ENCODE measurements at regions not wholly inside any gene's neighbourhood (a gene's known extent, or its start where the extent isn't known, plus 50 kb on each side); places are given as distances from the start of the nearest gene placed in this dataset.
A peak's percentile ranks its signal among the peaks of the same experiment; 100 is the strongest.

GRCh38 chr1:189606047-189606446 is 871.6 kb downstream of the BRINP3 start:
- no peak for ATAC-seq
- WGBS (ENCODE audit: missing lambda C conversion rate): 84% methylated on average over 6 of the region's 6 CpGs
- H3K4me3 ChIP-seq: no peak overlapping the region
- H3K4me1 ChIP-seq: peaks cover 31% of the 10 kb centered on the region
- peak; percentile 73 for FAIRE-seq
- TF ChIP-seq NPAS2 (CRISPR knock-in tag; IDR thresholded peaks at IDR 0.05; ENCODE audit: borderline replicate concordance): no peak
- TF ChIP-seq ZC3H11A (IDR thresholded peaks at IDR 0.05): no peak
- TF ChIP-seq BCL3 (IDR thresholded peaks at IDR 0.05): no peak
- TF ChIP-seq CHD2 (IDR thresholded peaks at IDR 0.05; ENCODE audit: low read length, partially characterized antibody): no peak
- TF ChIP-seq ELK1 (IDR thresholded peaks at IDR 0.05; ENCODE audit: low read depth, low read length): no peak
- no peak for TF ChIP-seq NR3C1 (IDR thresholded peaks at IDR 0.05)
- no peak for TF ChIP-seq ZFP36 (IDR thresholded peaks at IDR 0.05; ENCODE audit: borderline replicate concordance, partially characterized antibody)
- TF ChIP-seq RFX5 (IDR thresholded peaks at IDR 0.05): no peak
- TF ChIP-seq EHF (CRISPR knock-in tag; IDR thresholded peaks at IDR 0.05): no peak
- no peak for TF ChIP-seq CEBPB (IDR thresholded peaks at IDR 0.05)
- TF ChIP-seq POLR2A (IDR thresholded peaks at IDR 0.05; ENCODE audit: low read length): no peak
- TF ChIP-seq KDM5A (IDR thresholded peaks at IDR 0.05): no peak
- TF ChIP-seq RNF2 (IDR thresholded peaks at IDR 0.05; ENCODE audit: borderline replicate concordance, low read depth): no peak
- TF ChIP-seq CHD4 (IDR thresholded peaks at IDR 0.05; ENCODE audit: borderline replicate concordance): no peak
- peak overlapping the region; percentile 67 to 80 for H3K27ac ChIP-seq
- peak overlapping the region; percentile 78; the same call in 2 of the 3 replicates for H3K4me2 ChIP-seq
- POLR2A ChIA-PET: no interaction called here
- no peak for DNase-seq (ENCODE audit: low read depth in 1 of 2, low spot score in 1 of 2)
- 0 out of 3 replicates have a peak, but pooled peaks cover 3% of the 10 kb centered on the region for H3K9me3 ChIP-seq
- CTCF ChIA-PET: no interaction called here

GRCh38 chr1:189606795-189607476 is 870.7 kb downstream of the BRINP3 start:
- ATAC-seq (peak; percentile 91 to 94), DNase-seq (ENCODE audit: low read depth in 1 of 2, low spot score in 1 of 2) (peak; percentile 13 to 92), FAIRE-seq (peak; percentile 97)
- ChIA-PET POLR2A (no interaction called here), CTCF (no interaction called here)
- peak overlapping the region; percentile 78 for H3K4me2 ChIP-seq
- H3K9me3 ChIP-seq: 0 out of 3 replicates have a peak, but pooled peaks cover 3% of the 10 kb centered on the region
- H3K4me1 ChIP-seq: peaks cover 31% of the 10 kb centered on the region
- 24% methylated on average over 2 of the region's 2 CpGs for WGBS (ENCODE audit: missing lambda C conversion rate)
- peak overlapping the region; percentile 61 to 80; a peak in 5 of 6 replicates for H3K27ac ChIP-seq
- H3K4me3 ChIP-seq: no peak overlapping the region
- TF ChIP-seq ESRRA (IDR thresholded peaks at IDR 0.05; ENCODE audit: borderline replicate concordance, low read length): no peak
- no peak for TF ChIP-seq HMGXB4 (CRISPR knock-in tag; IDR thresholded peaks at IDR 0.05; ENCODE audit: borderline replicate concordance)
- TF ChIP-seq E2F6 (IDR thresholded peaks at IDR 0.05; ENCODE audit: borderline replicate concordance, low read depth): no peak
- no peak for TF ChIP-seq BHLHE40 (IDR thresholded peaks at IDR 0.05; ENCODE audit: low read depth, low read length)
- no peak for TF ChIP-seq ZNF302 (CRISPR knock-in tag; IDR thresholded peaks at IDR 0.05)
- no peak for TF ChIP-seq POLR2AphosphoS2 (conservative IDR thresholded peaks at IDR 0.05; ENCODE audit: low read length)
- TF ChIP-seq CBX2 (IDR thresholded peaks at IDR 0.05; ENCODE audit: borderline replicate concordance, low read depth): no peak
- TF ChIP-seq BCL3 (IDR thresholded peaks at IDR 0.05): peak; percentile 34; the same call in 1 of the 3 replicates
- no peak for TF ChIP-seq EHF (CRISPR knock-in tag; IDR thresholded peaks at IDR 0.05)
- no peak for TF ChIP-seq HEYL (CRISPR knock-in tag; IDR thresholded peaks at IDR 0.05)
- TF ChIP-seq RNF2 (IDR thresholded peaks at IDR 0.05; ENCODE audit: borderline replicate concordance, low read depth): no peak
- no peak for TF ChIP-seq MYC (IDR thresholded peaks at IDR 0.05; ENCODE audit: borderline replicate concordance, low read length)
- TF ChIP-seq PHF8 (IDR thresholded peaks at IDR 0.05; ENCODE audit: borderline replicate concordance, low read depth): no peak
- no peak for TF ChIP-seq USF2 (IDR thresholded peaks at IDR 0.05)
- TF ChIP-seq KDM1A (IDR thresholded peaks at IDR 0.05; ENCODE audit: low read depth): no peak
- TF ChIP-seq HES2 (IDR thresholded peaks at IDR 0.05): no peak
- TF ChIP-seq PBX3 (IDR thresholded peaks at IDR 0.05): peak; percentile 76
- peak; percentile 87; the same call in 1 of the 2 replicates for TF ChIP-seq HOXB5 (CRISPR knock-in tag; IDR thresholded peaks at IDR 0.05)

All from A549 (cell line).